Stomach smooth muscle (tissue), 2 donors: ENCODE measurements at regions not wholly inside any gene's neighbourhood (a gene's known extent, or its start where the extent isn't known, plus 50 kb on each side); places are given as distances from the start of the nearest gene placed in this dataset.
"Not testable (repeated sequence)": the region's sequence is repeated elsewhere in the genome, so short reads cannot be mapped to it uniquely, and the experiment has no call there.

ENCODE experiments used
- H3K27ac ChIP-seq: one replicate; pipeline ENCODE4 v1.7.0; 2013; ENCODE audit warnings: mild to moderate bottlenecking, low read length, inconsistent platforms
- H3K27me3 ChIP-seq, 2 donors: one replicate each; pipeline ENCODE4 v1.7.0; 2013; ENCODE audit warnings: low read length in 2 of 2; ENCODE audit not compliant: insufficient read depth in 2 of 2, control insufficient read depth in 1 of 2
- H3K36me3 ChIP-seq, 2 donors: one replicate each; pipeline ENCODE4 v1.7.0; 2013; ENCODE audit warnings: low read length in 2 of 2; ENCODE audit not compliant: control insufficient read depth in 2 of 2, insufficient read depth in 2 of 2
- H3K4me1 ChIP-seq: one replicate; pipeline ENCODE4 v1.7.0; 2013; ENCODE audit warnings: low read length; ENCODE audit not compliant: control insufficient read depth, insufficient read depth
- H3K4me3 ChIP-seq, 2 donors: one replicate each; pipeline ENCODE4 v1.7.0; 2013; ENCODE audit warnings: low read length in 2 of 2
- H3K9ac ChIP-seq, 2 donors: one replicate each; pipeline ENCODE4 v1.7.0; 2013; ENCODE audit warnings: low read length in 2 of 2, mild to moderate bottlenecking in 1 of 2
- H3K9me3 ChIP-seq, 2 donors: one replicate each; pipeline ENCODE4 v1.7.0; 2013; ENCODE audit warnings: low read length in 2 of 2; ENCODE audit not compliant: control insufficient read depth in 2 of 2
- donor health status: healthy.
- donor health status: Pancreatic carcinoma.

DNA sequence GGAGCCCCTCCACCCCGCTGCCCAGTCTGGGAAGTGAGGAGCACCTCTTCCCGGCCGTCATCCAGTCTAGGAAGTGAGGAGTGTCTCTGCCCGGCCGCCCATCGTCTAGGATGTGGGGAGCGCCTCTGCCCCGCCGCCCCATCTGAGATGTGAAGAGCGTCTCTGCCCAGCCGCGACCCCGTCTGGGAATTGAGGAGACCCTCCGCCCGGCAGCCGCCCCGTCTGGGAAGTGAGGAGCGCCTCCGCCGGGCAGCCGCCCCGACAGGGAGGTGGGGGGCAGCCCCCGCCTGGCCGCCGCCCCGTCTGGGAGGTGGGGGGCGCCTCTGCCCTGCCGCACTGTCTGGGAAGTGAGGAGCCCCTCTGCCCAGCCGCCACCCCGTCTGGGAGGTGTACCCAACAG, 108.2 kb upstream of the DPT start:
- H3K9me3 ChIP-seq, H3K27me3 ChIP-seq, H3K4me3 ChIP-seq, H3K36me3 ChIP-seq, H3K4me1 ChIP-seq, H3K9ac ChIP-seq, H3K27ac ChIP-seq: not testable (repeated sequence)

DNA sequence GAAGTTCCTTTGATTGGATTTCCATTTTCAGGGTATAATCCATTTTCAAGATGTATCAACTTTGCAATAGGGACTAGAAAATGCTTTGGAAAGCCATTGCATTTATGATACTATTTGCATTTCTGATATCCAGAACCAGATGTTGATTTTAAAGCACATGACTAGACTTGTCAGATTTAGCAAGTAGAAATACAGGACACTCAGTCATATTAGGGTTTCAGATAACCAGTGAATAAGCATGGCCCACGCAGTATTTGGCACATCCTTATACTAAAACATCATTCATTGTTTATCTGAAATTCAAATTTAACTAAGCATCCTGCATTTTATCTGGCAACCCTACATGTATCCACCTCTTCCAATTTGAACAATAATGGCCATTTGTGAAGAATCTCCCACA, 113.3 kb upstream of the DPT start:
- Histone ChIP-seq H3K4me1 (no peaks in the 10 kb centered on the region), H3K9me3 (no peaks in the 10 kb centered on the region), H3K9ac (no peak overlapping the region), H3K4me3 (no peak overlapping the region), H3K27ac (no peak overlapping the region), H3K27me3 (no peaks in the 10 kb centered on the region), H3K36me3 (no peaks in the 10 kb centered on the region)

- Histone ChIP-seq H3K9me3 (no peaks in the 10 kb centered on the region), H3K27me3 (no peaks in the 10 kb centered on the region), H3K27ac (no peak overlapping the region), H3K4me3 (no peak overlapping the region), H3K4me1 (no peaks in the 10 kb centered on the region), H3K9ac (no peak overlapping the region), H3K36me3 (no peaks in the 10 kb centered on the region)
These were observed 113.9 kb upstream of the DPT start for GRCh38 chr1:168842916-168843315.

DNA sequence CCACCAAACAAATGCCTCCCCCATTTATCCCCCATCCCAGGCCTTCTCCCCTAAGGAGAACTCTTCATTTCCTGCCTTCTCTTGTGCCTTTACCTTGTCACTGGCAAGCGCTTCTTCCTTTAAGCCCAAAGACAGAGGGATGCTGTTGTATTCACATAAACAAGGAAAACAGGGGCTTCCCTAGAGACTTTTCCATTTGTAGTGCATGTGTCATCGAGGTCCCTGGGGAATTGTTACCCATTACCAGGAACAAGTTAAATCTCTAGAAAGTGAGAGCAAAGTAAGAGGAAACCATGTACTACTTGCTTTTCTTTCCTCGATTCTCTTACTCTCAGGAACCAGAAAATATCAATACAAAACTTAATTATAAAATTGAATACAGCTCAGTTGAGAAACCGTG, 114.4 kb upstream of the DPT start:
- Histone ChIP-seq H3K4me1 (no peaks in the 10 kb centered on the region), H3K27ac (no peak overlapping the region), H3K9me3 (no peaks in the 10 kb centered on the region), H3K4me3 (no peak overlapping the region), H3K27me3 (no peaks in the 10 kb centered on the region), H3K36me3 (no peaks in the 10 kb centered on the region), H3K9ac (no peak overlapping the region)

- no peak overlapping the region for H3K9ac ChIP-seq
- no peaks in the 10 kb centered on the region for H3K36me3 ChIP-seq
- H3K27me3 ChIP-seq: no peaks in the 10 kb centered on the region
- no peak overlapping the region for H3K27ac ChIP-seq
- H3K9me3 ChIP-seq: no peaks in the 10 kb centered on the region
- H3K4me3 ChIP-seq: no peak overlapping the region
- no peaks in the 10 kb centered on the region for H3K4me1 ChIP-seq
These were observed 114.9 kb upstream of the DPT start for GRCh38 chr1:168843950-168844349.

- no peaks in the 10 kb centered on the region for H3K4me1 ChIP-seq
- no peaks in the 10 kb centered on the region for H3K27me3 ChIP-seq
- H3K27ac ChIP-seq: no peak overlapping the region
- H3K36me3 ChIP-seq: no peaks in the 10 kb centered on the region
- H3K9me3 ChIP-seq: no peaks in the 10 kb centered on the region
- H3K9ac ChIP-seq: no peak overlapping the region
- no peak overlapping the region for H3K4me3 ChIP-seq
These were observed 116.1 kb upstream of the DPT start for GRCh38 chr1:168845140-168845539.

DNA sequence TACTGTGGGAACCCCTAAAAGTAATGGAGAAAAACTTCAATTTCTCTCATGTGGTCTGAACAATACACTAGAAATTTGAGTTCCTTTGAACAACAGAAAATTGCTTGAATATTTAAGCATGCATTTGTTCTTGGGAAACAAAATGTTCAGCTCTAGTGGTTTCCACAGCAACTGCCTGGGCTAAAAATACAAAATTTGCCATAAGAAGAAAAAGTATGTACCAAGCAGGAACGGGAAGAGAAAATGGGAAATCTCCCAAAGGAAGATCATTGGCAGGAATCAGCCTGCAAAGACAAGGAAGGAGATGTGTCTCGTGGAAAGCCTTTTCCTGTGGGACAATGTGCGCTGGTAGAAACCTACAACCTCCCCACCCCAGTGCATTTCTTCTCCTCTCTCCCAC, 119.0 kb upstream of the DPT start:
- no peaks in the 10 kb centered on the region for H3K27me3 ChIP-seq
- peaks cover 0 to under 1% of the 10 kb centered on the region in 2 donors for H3K9me3 ChIP-seq
- H3K4me1 ChIP-seq: no peaks in the 10 kb centered on the region
- no peak overlapping the region for H3K9ac ChIP-seq
- H3K27ac ChIP-seq: no peak overlapping the region
- H3K36me3 ChIP-seq: no peaks in the 10 kb centered on the region
- no peak overlapping the region for H3K4me3 ChIP-seq

DNA sequence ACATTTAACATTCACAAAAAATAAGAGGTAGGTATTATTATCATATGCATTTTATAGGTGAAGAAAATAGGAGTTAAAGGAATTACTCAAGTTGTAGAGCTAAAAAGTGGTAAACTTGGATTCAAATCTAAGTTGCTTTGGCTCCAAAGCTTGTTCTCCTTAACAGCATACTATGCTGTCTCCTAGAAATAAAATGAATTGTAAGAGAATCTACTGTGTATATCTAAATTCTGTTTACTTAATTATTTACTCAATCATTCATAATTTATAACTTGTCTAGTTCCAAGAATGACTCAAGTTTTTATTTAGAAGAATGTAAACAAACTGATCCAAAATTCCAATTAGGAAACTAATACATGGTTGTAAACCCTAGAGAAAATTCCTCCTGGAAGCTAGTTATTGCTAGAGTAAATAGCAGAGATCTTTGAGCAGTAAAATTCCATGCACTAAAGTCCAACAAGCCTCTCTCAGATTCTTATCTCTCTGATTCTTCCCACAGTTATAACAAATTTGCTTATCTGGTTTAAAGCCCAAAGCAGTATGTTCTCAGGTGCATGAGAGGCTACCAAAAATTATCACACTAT, 132.5 kb upstream of the DPT start:
- no peaks in the 10 kb centered on the region for H3K27me3 ChIP-seq
- H3K9me3 ChIP-seq: no peaks in the 10 kb centered on the region
- no peak overlapping the region for H3K9ac ChIP-seq
- no peak overlapping the region for H3K4me3 ChIP-seq
- no peaks in the 10 kb centered on the region for H3K4me1 ChIP-seq
- no peaks in the 10 kb centered on the region for H3K36me3 ChIP-seq
- H3K27ac ChIP-seq: no peak overlapping the region

DNA sequence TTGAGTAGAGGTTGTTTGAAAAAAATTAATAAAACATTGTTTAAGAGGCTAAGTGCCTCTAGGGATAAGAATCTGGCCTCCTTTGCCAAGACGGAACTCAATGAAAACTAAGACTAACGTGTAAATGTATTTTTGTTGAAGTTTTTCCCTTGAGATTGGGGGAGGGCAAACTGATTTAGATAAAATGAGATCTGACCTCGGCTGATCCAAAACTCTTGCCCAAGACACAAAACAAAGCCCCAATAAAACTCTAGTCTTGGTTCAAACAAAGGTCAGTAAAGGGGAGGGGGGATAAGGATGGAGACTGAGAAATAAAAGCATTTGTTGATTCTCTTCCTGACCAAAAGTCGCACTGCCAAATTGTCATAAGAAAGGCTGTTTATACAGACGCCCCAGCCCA, 134.8 kb upstream of the DPT start:
- H3K9me3 ChIP-seq: no peaks in the 10 kb centered on the region
- no peak overlapping the region for H3K27ac ChIP-seq
- no peak overlapping the region for H3K9ac ChIP-seq
- H3K27me3 ChIP-seq: no peaks in the 10 kb centered on the region
- H3K4me1 ChIP-seq: no peaks in the 10 kb centered on the region
- no peaks in the 10 kb centered on the region for H3K36me3 ChIP-seq
- H3K4me3 ChIP-seq: no peak overlapping the region

GRCh38 chr1:168864266-168864665, 135.3 kb upstream of the DPT start:
- Histone ChIP-seq H3K27ac (no peak overlapping the region), H3K4me3 (no peak overlapping the region), H3K9ac (no peak overlapping the region), H3K4me1 (no peaks in the 10 kb centered on the region), H3K27me3 (no peaks in the 10 kb centered on the region), H3K36me3 (no peaks in the 10 kb centered on the region), H3K9me3 (no peaks in the 10 kb centered on the region)

- Histone ChIP-seq H3K9ac (no peak overlapping the region), H3K9me3 (no peaks in the 10 kb centered on the region), H3K27me3 (no peaks in the 10 kb centered on the region), H3K27ac (no peak overlapping the region), H3K4me1 (no peaks in the 10 kb centered on the region), H3K4me3 (no peak overlapping the region), H3K36me3 (no peaks in the 10 kb centered on the region)
These were observed 137.0 kb upstream of the DPT start for GRCh38 chr1:168865850-168866620.
